HG03175 (cell line): ENCODE measurements at regions not wholly inside any gene's neighbourhood (a gene's known extent, or its start where the extent isn't known, plus 50 kb on each side); places are given as distances from the start of the nearest gene placed in this dataset.
"Not testable (repeated sequence)": the region's sequence is repeated elsewhere in the genome, so short reads cannot be mapped to it uniquely, and the experiment has no call there.

Experiments used
- ATAC-seq: cut with Tn5 transposase; IDR thresholded peaks from one replicate; pipeline ENCODE4 v1.9.1; 2021; ENCODE audit warnings: mild to moderate bottlenecking, moderate library complexity; ENCODE audit not compliant: unreplicated experiment

- no peak for ATAC-seq
Measured at GRCh38 chr12:107144441-107144840, 51.1 kb upstream of the CRY1 start.

- no peak for ATAC-seq
Measured at GRCh38 chr12:107144990-107145389, 51.6 kb upstream of the CRY1 start.

GRCh38 chr12:107145397-107145796 lies 52.0 kb upstream of the CRY1 start:
- no peak for ATAC-seq

- ATAC-seq, result no peak
Measured at GRCh38 chr12:107148107-107148506, 54.8 kb upstream of the CRY1 start.

- no peak for ATAC-seq
Measured at GRCh38 chr12:107152315-107152714, 59.0 kb upstream of the CRY1 start.

DNA sequence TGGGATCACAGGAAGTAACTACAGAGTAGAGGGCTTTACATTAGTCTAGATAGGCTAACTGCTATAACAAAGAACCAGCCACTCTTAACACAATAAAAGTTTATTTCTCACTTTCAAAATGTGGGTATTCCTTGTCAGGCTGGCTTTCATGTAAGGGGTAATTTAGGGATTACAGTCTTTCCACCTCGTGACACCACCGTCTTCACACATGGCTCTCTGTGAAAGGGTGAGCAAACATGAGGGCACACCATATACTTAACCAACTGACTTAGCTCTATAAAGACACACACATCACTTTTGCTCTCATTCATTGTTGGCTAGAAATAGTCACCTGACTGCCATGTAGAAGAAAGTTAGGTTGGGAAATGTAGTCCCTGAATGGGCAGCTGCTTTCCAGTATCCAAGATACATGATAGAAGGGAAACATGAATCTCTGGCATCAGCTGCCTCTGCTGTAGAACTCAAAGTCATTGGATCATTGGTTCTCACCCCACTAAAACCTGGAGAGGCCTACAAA lies 66.1 kb upstream of the CRY1 start:
- ATAC-seq, result no peak

DNA sequence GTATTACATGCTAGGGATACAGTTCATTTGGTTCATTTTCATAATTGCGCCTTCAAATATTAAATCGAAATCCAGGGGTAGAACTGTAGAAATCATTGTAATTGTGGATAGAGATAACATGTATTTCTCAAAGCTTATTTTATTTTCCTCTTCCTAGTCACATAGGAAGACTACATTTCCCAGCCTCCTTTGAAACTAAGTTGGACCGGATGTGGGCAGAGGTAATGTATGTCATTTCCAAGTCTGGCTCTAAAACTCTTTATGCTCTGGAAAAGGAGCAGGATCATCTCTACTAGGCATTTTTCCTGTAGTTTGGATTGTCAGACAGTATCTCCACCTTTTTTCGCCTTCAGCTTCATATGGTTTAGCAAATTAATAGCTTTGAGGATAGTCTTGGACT lies 70.1 kb upstream of the CRY1 start:
- ATAC-seq, result no peak

DNA sequence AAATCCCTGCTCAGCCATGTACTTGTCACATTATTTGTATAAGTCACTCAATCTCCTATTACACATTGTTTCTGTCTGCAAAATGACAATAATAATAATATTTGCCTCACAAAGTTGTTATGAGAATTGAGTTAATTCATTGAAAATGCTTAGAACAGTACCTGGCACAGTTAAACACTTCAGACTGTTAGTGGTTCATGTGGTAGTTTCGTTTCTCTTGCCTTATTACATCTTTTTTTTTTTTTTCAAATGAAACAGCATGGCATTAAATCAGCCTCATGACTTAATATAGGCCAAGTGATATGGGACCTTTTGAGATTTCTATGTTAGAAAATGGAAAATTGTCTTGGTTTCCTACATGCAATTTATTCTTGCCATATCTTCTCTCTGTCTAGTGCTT lies 71.0 kb upstream of the CRY1 start:
- no peak for ATAC-seq

DNA sequence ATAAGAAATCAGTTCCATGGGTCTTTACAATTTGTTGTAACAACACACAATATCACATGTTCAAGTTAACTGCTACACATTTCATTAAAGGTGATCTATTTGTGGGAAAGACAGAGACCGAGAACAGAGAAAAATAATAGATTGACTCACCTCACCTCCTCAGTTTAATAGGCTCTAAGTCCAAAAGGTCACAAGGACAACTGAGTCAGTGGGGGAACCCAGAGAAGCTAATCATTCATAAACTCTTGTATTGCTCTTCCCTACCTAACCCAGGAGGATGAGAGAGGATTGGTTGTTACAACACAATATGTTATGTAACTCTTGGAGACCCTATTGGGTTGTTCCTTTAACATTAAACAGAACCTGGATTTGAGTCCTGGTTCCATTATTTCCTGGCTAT lies 72.2 kb upstream of the CRY1 start:
- ATAC-seq, result no peak

GRCh38 chr12:107167756-107168155 lies 74.4 kb upstream of the CRY1 start:
- no peak for ATAC-seq

GRCh38 chr12:107169200-107169599 lies 75.9 kb upstream of the CRY1 start:
- no peak for ATAC-seq

DNA sequence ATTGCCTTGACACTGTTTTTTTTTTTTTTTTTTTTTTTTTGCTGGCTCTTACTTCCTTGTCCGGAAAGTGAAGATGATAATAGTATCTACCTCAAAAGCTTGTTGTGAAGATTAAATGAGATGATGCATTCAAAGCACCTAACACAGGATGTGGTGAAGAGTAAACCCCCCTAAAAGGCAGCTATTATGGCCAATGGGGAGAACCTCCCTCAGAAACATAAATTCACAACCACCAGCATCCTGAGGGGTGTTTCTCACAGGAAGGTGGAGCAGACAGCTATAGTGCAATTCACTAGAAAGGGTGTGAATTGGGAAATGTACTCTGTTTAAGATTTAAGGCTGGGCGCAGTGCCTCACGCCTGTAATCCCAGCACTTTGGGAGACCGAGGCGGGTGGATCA lies 85.4 kb upstream of the CRY1 start:
- no peak for ATAC-seq

DNA sequence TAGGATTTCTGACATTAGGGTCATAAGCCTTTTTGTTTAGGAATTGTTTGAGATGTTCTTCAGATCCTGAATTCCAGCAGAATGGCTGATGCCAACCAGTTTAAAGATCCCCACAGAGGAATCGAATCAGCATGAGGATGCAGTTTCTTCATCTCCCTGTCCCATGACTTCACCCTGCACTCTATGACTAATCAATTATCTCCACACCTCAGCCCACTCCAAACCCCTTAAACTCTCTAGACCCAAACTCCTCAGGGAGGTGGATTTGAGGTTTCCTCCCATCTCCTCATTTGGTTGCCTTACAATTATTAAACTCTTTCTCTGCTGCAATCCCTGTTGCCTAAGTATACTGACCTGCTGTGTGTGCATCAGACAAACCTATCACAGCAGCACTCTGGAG lies 86.5 kb upstream of the CRY1 start:
- ATAC-seq, result no peak

- ATAC-seq, result no peak
Measured at GRCh38 chr12:107180272-107180671, 86.9 kb upstream of the CRY1 start.

DNA sequence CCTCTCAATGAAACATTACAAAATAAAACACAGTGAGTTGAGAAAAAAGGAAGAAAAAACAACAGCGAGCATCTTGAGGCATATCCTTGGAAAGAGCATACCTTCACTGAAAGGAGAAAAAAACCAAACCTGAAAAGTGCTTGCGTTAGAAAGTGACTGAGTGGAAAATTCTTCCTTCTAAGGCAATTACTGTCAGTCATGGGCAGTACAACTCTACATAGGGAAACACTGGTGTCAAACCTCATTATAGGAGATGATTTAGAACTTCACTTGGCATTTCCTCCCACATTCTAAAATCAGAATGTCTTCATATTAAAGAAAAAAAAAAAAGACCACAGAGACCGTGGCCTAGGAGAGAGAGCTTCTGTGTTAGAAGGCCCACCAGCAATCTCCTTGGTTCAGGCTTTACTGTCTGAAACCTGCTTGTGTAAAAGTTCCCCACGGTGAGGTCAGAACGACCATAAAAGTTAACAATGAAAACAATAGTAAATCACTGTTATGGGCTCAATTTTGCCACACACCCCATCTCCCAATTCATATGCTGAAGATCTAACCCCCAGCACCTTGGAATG lies 91.1 kb upstream of the CRY1 start:
- no peak for ATAC-seq

- no peak for ATAC-seq
Measured at GRCh38 chr12:107196681-107197080, 103.3 kb upstream of the CRY1 start.

- no peak for ATAC-seq
Measured at GRCh38 chr12:107200394-107200793, 107.0 kb upstream of the CRY1 start.

- no peak for ATAC-seq
Measured at GRCh38 chr12:107207931-107208525, 114.7 kb upstream of the CRY1 start.

DNA sequence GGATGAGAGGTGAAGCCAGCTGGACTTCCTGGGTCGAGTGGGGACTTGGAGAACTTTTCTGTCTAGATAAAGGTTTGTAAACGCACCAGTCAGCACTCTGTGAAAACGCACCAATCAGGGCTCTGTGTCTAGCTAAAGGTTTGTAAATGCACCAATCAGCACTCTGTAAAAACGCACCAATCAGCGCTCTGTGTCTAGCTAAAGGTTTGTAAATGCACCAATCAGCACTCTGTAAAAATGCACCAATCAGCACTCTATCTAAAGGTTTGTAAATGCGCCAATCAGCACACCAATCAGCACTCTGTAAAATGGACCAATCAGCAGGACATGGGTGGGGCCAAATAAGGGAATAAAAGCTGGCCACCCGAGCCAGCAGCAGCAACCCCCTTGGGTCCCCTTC lies 116.4 kb upstream of the CRY1 start:
- not testable (repeated sequence) for ATAC-seq

GRCh38 chr12:107214373-107214773 lies 121.0 kb upstream of the CRY1 start:
- ATAC-seq, result not testable (repeated sequence)

DNA sequence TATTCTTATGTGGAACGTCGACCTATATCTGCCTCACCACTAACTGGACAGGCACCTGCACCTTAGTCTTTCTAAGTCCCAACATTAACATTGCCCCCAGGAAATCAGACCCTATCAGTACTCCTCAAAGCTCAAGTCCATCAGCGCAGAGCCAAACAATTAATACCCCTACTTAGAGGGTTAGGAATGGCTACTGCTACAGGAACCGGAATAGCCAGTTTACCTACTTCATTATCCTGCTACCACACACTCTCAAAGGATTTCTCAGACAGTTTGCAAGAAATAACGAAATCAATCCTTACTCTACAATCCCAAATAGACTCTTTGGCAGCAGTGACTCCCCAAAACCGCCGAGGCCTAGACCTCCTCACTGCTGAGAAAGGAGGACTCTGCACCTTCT lies 123.1 kb upstream of the CRY1 start:
- ATAC-seq, result not testable (repeated sequence)

- no peak for ATAC-seq
Measured at GRCh38 chr12:107219301-107219700, 126.0 kb upstream of the CRY1 start.

- no peak for ATAC-seq
Measured at GRCh38 chr12:107221913-107222312, 128.6 kb upstream of the CRY1 start.
